ENCODE measurements at regions not wholly inside any gene's neighbourhood (a gene's known extent, or its start where the extent isn't known, plus 50 kb on each side); places are given as distances from the start of the nearest gene placed in this dataset.

GRCh38 chr3:34483311-34483887 lies 685.0 kb downstream of the PDCD6IP start (continued):
- TF ChIP-seq NANOG (IDR thresholded peaks at IDR 0.05; ENCODE audit: borderline replicate concordance) (no peak), CREB1 (CRISPR knock-in tag; IDR thresholded peaks at IDR 0.05; ENCODE audit: low read depth) (no peak), POLR2AphosphoS5 (IDR thresholded peaks at IDR 0.05; ENCODE audit: low read depth) (no peak), ETS1 (IDR thresholded peaks at IDR 0.05) (no peak), ZNF114 (CRISPR knock-in tag; IDR thresholded peaks at IDR 0.05) (no peak)
- TF ChIP-seq, protein P1, sequence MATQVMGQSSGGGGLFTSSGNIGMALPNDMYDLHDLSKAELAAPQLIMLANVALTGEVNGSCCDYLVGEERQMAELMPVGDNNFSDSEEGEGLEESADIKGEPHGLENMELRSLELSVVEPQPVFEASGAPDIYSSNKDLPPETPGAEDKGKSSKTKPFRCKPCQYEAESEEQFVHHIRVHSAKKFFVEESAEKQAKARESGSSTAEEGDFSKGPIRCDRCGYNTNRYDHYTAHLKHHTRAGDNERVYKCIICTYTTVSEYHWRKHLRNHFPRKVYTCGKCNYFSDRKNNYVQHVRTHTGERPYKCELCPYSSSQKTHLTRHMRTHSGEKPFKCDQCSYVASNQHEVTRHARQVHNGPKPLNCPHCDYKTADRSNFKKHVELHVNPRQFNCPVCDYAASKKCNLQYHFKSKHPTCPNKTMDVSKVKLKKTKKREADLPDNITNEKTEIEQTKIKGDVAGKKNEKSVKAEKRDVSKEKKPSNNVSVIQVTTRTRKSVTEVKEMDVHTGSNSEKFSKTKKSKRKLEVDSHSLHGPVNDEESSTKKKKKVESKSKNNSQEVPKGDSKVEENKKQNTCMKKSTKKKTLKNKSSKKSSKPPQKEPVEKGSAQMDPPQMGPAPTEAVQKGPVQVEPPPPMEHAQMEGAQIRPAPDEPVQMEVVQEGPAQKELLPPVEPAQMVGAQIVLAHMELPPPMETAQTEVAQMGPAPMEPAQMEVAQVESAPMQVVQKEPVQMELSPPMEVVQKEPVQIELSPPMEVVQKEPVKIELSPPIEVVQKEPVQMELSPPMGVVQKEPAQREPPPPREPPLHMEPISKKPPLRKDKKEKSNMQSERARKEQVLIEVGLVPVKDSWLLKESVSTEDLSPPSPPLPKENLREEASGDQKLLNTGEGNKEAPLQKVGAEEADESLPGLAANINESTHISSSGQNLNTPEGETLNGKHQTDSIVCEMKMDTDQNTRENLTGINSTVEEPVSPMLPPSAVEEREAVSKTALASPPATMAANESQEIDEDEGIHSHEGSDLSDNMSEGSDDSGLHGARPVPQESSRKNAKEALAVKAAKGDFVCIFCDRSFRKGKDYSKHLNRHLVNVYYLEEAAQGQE (IDR thresholded peaks at IDR 0.05; ENCODE audit: unreplicated experiment) = no peak

GRCh38 chr3:34504366-34504765 lies 705.9 kb downstream of the PDCD6IP start:
- Histone ChIP-seq H3K27me3 (ENCODE audit: insufficient read depth) (no peaks in the 10 kb centered on the region), H3K4me2 (no peak overlapping the region), H3F3A (replicated peaks; ENCODE audit: low read depth) (no peaks in the 10 kb centered on the region), H3K9me2 (ENCODE audit: insufficient read depth) (peaks cover 12% of the 10 kb centered on the region), H3K36me3 (ENCODE audit: insufficient read depth) (no peaks in the 10 kb centered on the region), H3K79me2 (replicated peaks; ENCODE audit: insufficient read depth) (no peaks in the 10 kb centered on the region), H2AFZ (no peak overlapping the region), H3K4me3 (no peak overlapping the region), H3K4me1 (ENCODE audit: insufficient read depth) (no peaks in the 10 kb centered on the region), H4K20me1 (replicated peaks; ENCODE audit: insufficient read depth) (no peaks in the 10 kb centered on the region), H3K27ac (ENCODE audit: low read depth) (no peak overlapping the region)
- ATAC-seq (no peak), DNase-seq (ENCODE audit: low spot score) (no peak)
- H3K4me3 Mint-ChIP-seq = no peak overlapping the region
- no peak overlapping the region for H3K27ac Mint-ChIP-seq
- H3K4me1 Mint-ChIP-seq = 0 out of 3 replicates have a peak, but pooled peaks cover 2% of the 10 kb centered on the region
- H3K36me3 Mint-ChIP-seq (ENCODE audit: low read depth) = no peaks in the 10 kb centered on the region
- H3K9me3 Mint-ChIP-seq = no peaks in the 10 kb centered on the region
- no peaks in the 10 kb centered on the region for H3K27me3 Mint-ChIP-seq (ENCODE audit: insufficient read depth, low read depth, poor library complexity)
- TF ChIP-seq EZH2 (IDR thresholded peaks at IDR 0.05; ENCODE audit: low read depth, unreplicated experiment) = no peak
- TF ChIP-seq ZNF331 (CRISPR knock-in tag; IDR thresholded peaks at IDR 0.05; ENCODE audit: low read depth) = no peak
- TF ChIP-seq ZNF462 (CRISPR knock-in tag; IDR thresholded peaks at IDR 0.05) = no peak
- TF ChIP-seq ETS1 (IDR thresholded peaks at IDR 0.05) = no peak
- TF ChIP-seq, protein P1 (IDR thresholded peaks at IDR 0.05; ENCODE audit: unreplicated experiment) = no peak

Measured in GM23338 (cell line).